HepG2 (cell line): ENCODE measurements at regions not wholly inside any gene's neighbourhood (a gene's known extent, or its start where the extent isn't known, plus 50 kb on each side); places are given as distances from the start of the nearest gene placed in this dataset.

Source experiments
- ATAC-seq: fragments of 200-7000 bp; cut with Tn5 transposase; 3 replicates; pipeline ENCODE4 v1.9.1; 2020; ENCODE audit warnings: mild to moderate bottlenecking, moderate library complexity
- BruUV-seq: library from RNA; stranded (reverse); fragments of 400-500 nt; replicated peaks from 2 replicates; lab custom pipeline; 2021; lab: Mats Ljungman, UMichigan
- CTCF ChIA-PET: fragments of 300-600 bp; formaldehyde crosslinking; extraction: SDS; loops from one replicate; lab custom pipeline; 2021; ENCODE audit warnings: low total read pairs, inconsistent platforms, low intra/inter-chr PET ratio; lab: Yijun Ruan, JAX
- POLR2A ChIA-PET: fragments of 350-600 bp; sonication (Branson Sonifier 250); formaldehyde crosslinking; loops from one replicate; lab custom pipeline; 2020; ENCODE audit warnings: antibody characterized with exemption, inconsistent platforms; lab: Yijun Ruan, JAX
- DNase-seq: peaks from one replicate; pipeline ENCODE4 v3.0.0-alpha.2; 2015; ENCODE audit warnings: low spot score
- FAIRE-seq: peaks from 3 replicates; lab custom pipeline; 2011; peaks lifted over from hg19 to GRCh38; lab: Jason Lieb, UNC
- H2AFZ ChIP-seq: one replicate; pipeline ENCODE4 v1.6.1; 2011; ENCODE audit warnings: low read length, inconsistent platforms
- H3K27ac ChIP-seq: fragments of 300-600 bp; 3 replicates; pipeline ENCODE4 v1.8.0; 2011; ENCODE audit warnings: mixed run types, mild to moderate bottlenecking, mixed read lengths, low read length, inconsistent platforms; ENCODE audit not compliant: insufficient read depth; ENCODE audit errors: extremely low read length
- H3K27me3 ChIP-seq, 2 experiments: fragments of 200-600 bp in 1 of 2; 2 replicates in 1 of 2; 3 replicates in 1 of 2; pipeline versions ENCODE4 v1.6.0 to v1.8.0; 2011; ENCODE audit warnings: low read length in 2 of 2, mild to moderate bottlenecking in 2 of 2, moderate library complexity in 2 of 2, inconsistent platforms in 1 of 2; ENCODE audit not compliant: insufficient read depth in 2 of 2, control insufficient read depth in 1 of 2
- H3K36me3 ChIP-seq, 2 experiments: fragments of 200-600 bp in 1 of 2; replicated peaks in 1 of 2; 2 replicates in 1 of 2; 3 replicates in 1 of 2; pipeline versions ENCODE4 v1.5.1 to v1.8.0; 2011; ENCODE audit warnings: low read length in 2 of 2, inconsistent platforms in 1 of 2; ENCODE audit not compliant: insufficient read depth in 2 of 2, control insufficient read depth in 1 of 2
- H3K4me1 ChIP-seq: 2 replicates; pipeline ENCODE4 v1.5.1; 2012; ENCODE audit warnings: low read length, inconsistent platforms; ENCODE audit not compliant: insufficient read depth
- H3K4me2 ChIP-seq: 2 replicates; pipeline ENCODE4 v1.6.0; 2011; ENCODE audit warnings: low read depth, low read length, inconsistent platforms
- H3K4me3 ChIP-seq, 3 experiments: fragments of 200-600 bp in 1 of 3; sonication (generic), shearing (Covaris generic) in 1 of 3; replicated peaks in 1 of 3; 2 replicates each; pipeline ENCODE4 v1.5.1; 2011 to 2016; ENCODE audit warnings: low read length in 3 of 3, inconsistent platforms in 2 of 3, low read depth in 2 of 3, mild to moderate bottlenecking in 2 of 3, control low read depth in 1 of 3, mixed read lengths in 1 of 3; ENCODE audit not compliant: insufficient read depth in 1 of 3
- H3K79me2 ChIP-seq: one replicate; pipeline ENCODE4 v1.6.1; 2011; ENCODE audit warnings: low read length, inconsistent platforms; ENCODE audit not compliant: insufficient read depth
- H3K9ac ChIP-seq: 2 replicates; pipeline ENCODE4 v1.6.0; 2011; ENCODE audit warnings: mild to moderate bottlenecking, low read depth, low read length, inconsistent platforms; ENCODE audit not compliant: insufficient read depth
- H3K9me3 ChIP-seq: 2 replicates; pipeline ENCODE4 v1.5.1; 2012; ENCODE audit warnings: mild to moderate bottlenecking, low read length
- H4K20me1 ChIP-seq: 2 replicates; pipeline ENCODE4 v1.6.0; 2011; ENCODE audit warnings: inconsistent platforms, mild to moderate bottlenecking, low read length, moderate library complexity; ENCODE audit not compliant: insufficient read depth
- E2F1 ChIP-seq: sonication (generic); formaldehyde crosslinking; IDR thresholded peaks from 2 replicates; pipeline ENCODE4 v1.5.0; 2020; ENCODE audit warnings: missing genetic modification reagents
- ETV6 ChIP-seq: sonication (generic); formaldehyde crosslinking; conservative IDR thresholded peaks from 2 replicates; pipeline ENCODE4 v1.4.0; 2020; ENCODE audit warnings: missing genetic modification reagents
- GATAD1 ChIP-seq: IDR thresholded peaks from 2 replicates; pipeline ENCODE4 v1.6.1; 2016; ENCODE audit warnings: missing genetic modification reagents, missing compliant biosample characterization
- RXRA ChIP-seq: sonication (generic); formaldehyde crosslinking; IDR thresholded peaks from 2 replicates; pipeline ENCODE4 v1.5.1; 2020; ENCODE audit warnings: missing genetic modification reagents
- ZC3H4 ChIP-seq: sonication (generic); formaldehyde crosslinking; IDR thresholded peaks from 2 replicates; pipeline ENCODE4 v1.4.0; 2020; ENCODE audit warnings: missing genetic modification reagents, borderline replicate concordance
- ZNF143 ChIP-seq: sonication (generic); formaldehyde crosslinking; IDR thresholded peaks from 2 replicates; pipeline ENCODE4 v1.4.0; 2020; ENCODE audit warnings: missing genetic modification reagents
- ZNF280B ChIP-seq: sonication (generic); formaldehyde crosslinking; IDR thresholded peaks from 2 replicates; pipeline ENCODE4 v1.5.0; 2020; ENCODE audit warnings: missing genetic modification reagents, mild to moderate bottlenecking, borderline replicate concordance
- ZNF432 ChIP-seq: sonication (generic); formaldehyde crosslinking; IDR thresholded peaks from 2 replicates; pipeline ENCODE4 v1.5.0; 2020; ENCODE audit warnings: missing genetic modification reagents, mild to moderate bottlenecking, borderline replicate concordance
- ZNF746 ChIP-seq: sonication (generic); formaldehyde crosslinking; IDR thresholded peaks from 2 replicates; pipeline ENCODE4 v1.8.0; 2022; ENCODE audit warnings: mild to moderate bottlenecking, missing genetic modification reagents
- ZNF83 ChIP-seq: sonication (generic); formaldehyde crosslinking; IDR thresholded peaks from 2 replicates; pipeline ENCODE4 v1.4.0; 2020; ENCODE audit warnings: missing genetic modification reagents, mild to moderate bottlenecking, borderline replicate concordance
- ZNF839 ChIP-seq: sonication (generic); formaldehyde crosslinking; IDR thresholded peaks from 2 replicates; pipeline ENCODE4 v1.4.0; 2020; ENCODE audit warnings: missing genetic modification reagents, mild to moderate bottlenecking, borderline replicate concordance
- WGBS: methylation state at CpG from one replicate; pipeline ENCODE4 v1.1.6; 2017; ENCODE audit warnings: low lambda C conversion rate; 5-methylcytosine and 5-hydroxymethylcytosine counted together
- in situ Hi-C: cut with HindIII; loops from 2 replicates; pipeline ENCODE4 v1.10.0; 2017; ENCODE audit warnings: low pct_unique_long_range_greater_than_20kb; ENCODE audit not compliant: extremely low pct_ligation_motif_present
- intact Hi-C: fragments of 100-400 bp; cut with micrococcal nuclease; formaldehyde crosslinking; loops from one replicate; pipeline ENCODE4 v1.10.0; 2022; ENCODE audit not compliant: unreplicated experiment

GRCh38 chr4:104763554-104764222, 269.0 kb upstream of the CXXC4 start:
- Histone ChIP-seq H3K4me1 (no peaks in the 10 kb centered on the region), H3K9ac (no peak overlapping the region), H2AFZ (no peak overlapping the region), H3K79me2 (no peaks in the 10 kb centered on the region), H3K27me3 (no peaks in the 10 kb centered on the region)
- ChIA-PET CTCF (no interaction called here), POLR2A (no interaction called here)
- ATAC-seq: no peak
- in situ Hi-C loops: no loop called here
- no peak for TF ChIP-seq GATAD1 (CRISPR knock-in tag)
- TF ChIP-seq ZNF280B (CRISPR knock-in tag): no peak
- no peak for TF ChIP-seq RXRA
- TF ChIP-seq, all 625 proteins: peak for 0
- BruUV-seq: no TSS peak
- WGBS: 0% methylated on average over 5 of the region's 5 CpGs
- FAIRE-seq (no peak), DNase-seq (no peak)
- Histone ChIP-seq H3K4me2 (no peak overlapping the region), H3K4me3 (no peak overlapping the region), H4K20me1 (no peaks in the 10 kb centered on the region), H3K27ac (no peak overlapping the region), H3K36me3 (no peaks in the 10 kb centered on the region), H3K9me3 (no peaks in the 10 kb centered on the region)
- intact Hi-C loops: no loop called here

- in situ Hi-C loops: no loop called here
- WGBS: 0% methylated on average over 1 of the region's 1 CpG
- TF ChIP-seq ZNF839 (CRISPR knock-in tag) (no peak), ZNF746 (CRISPR knock-in tag) (no peak), ZNF143 (CRISPR knock-in tag) (no peak), ZC3H4 (no peak), ZNF83 (CRISPR knock-in tag) (no peak), E2F1 (CRISPR knock-in tag) (no peak), ETV6 (CRISPR knock-in tag) (no peak), ZNF432 (CRISPR knock-in tag) (no peak)
- TF ChIP-seq, all 625 proteins: peak for 0
- FAIRE-seq: no peak
- no peaks in the 10 kb centered on the region for H3K36me3 ChIP-seq
- DNase-seq: no peak
- H3K4me3 ChIP-seq: no peak overlapping the region
- intact Hi-C loops: no loop called here
- ATAC-seq: no peak
- BruUV-seq: no TSS peak
- POLR2A ChIA-PET: no interaction called here
- H3K79me2 ChIP-seq: no peaks in the 10 kb centered on the region
- H2AFZ ChIP-seq: no peak overlapping the region
- no peaks in the 10 kb centered on the region for H4K20me1 ChIP-seq
- H3K27ac ChIP-seq: no peak overlapping the region
- H3K4me1 ChIP-seq: no peaks in the 10 kb centered on the region
- no peaks in the 10 kb centered on the region for H3K27me3 ChIP-seq
- no peak overlapping the region for H3K4me2 ChIP-seq
- H3K9ac ChIP-seq: no peak overlapping the region
- H3K9me3 ChIP-seq: no peaks in the 10 kb centered on the region
- CTCF ChIA-PET: no interaction called here
These were observed 272.0 kb upstream of the CXXC4 start for GRCh38 chr4:104766676-104767075.
